Occipital lobe (tissue), 1 donor: ENCODE measurements at regions not wholly inside any gene's neighbourhood (a gene's known extent, or its start where the extent isn't known, plus 50 kb on each side); places are given as distances from the start of the nearest gene placed in this dataset.

Source experiments
- DNase-seq: peaks from one replicate; lab custom pipeline; 2025; lab: John Stamatoyannopoulos, UW

DNA sequence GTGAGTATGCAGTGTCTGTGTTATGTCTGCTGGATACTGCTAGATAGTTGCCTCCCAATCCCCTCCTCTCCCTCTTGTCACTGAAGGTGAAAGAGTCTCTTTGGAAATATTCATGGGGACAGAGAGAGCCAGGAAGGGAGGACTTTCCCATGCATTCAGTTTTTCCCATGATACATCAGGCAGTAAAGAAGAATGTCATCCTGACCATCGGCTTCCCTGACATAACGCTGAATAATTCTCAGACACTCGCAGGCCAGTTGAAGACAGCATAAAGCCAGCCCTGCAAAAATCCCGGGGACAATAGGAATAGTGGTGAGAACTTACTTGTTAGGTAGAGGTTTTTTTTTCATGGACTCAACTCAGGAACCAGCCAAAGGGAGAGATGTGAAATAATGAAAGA is 58.1 kb downstream of the KLF4 start:
- DNase-seq = no peak

DNA sequence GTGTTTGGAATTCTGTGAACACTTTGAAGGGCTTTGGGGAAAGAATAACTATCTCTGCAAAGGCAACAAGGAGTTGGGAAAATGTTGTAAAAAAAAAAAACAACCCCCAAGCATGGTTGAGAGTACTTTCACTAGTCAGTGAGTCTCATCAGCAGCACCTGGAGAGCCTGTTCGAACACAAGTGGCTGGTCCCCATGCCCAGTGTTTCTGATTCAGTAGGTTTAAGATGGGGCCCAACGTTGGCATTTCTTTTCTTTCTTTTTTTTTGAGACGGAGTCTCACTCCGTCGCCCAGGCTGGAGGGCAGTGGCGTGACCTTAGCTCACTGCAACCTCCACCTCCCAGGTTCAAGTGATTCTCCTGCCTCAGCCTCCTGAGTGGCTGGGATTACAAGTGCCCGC is 59.5 kb downstream of the KLF4 start:
- DNase-seq = no peak

DNA sequence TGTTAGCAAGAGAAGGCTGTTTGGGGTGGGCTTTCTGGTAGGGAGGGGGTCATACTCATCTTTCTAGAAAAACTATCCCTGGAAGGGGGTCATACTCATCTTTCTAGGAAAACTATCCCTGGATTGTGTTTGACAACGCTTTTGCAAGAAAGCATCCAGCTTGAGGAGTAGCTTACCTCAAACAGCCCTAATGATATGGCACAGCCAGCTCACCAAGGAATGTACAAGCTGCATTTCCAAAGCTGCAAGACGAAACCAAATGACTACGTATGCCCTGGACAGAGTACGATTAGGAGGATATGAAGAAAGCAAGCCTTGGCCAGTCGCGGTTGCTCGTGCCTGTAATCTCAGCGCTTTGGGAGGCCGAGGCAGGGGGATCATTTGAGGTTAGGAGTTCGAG is 63.4 kb downstream of the KLF4 start:
- DNase-seq = no peak

DNA sequence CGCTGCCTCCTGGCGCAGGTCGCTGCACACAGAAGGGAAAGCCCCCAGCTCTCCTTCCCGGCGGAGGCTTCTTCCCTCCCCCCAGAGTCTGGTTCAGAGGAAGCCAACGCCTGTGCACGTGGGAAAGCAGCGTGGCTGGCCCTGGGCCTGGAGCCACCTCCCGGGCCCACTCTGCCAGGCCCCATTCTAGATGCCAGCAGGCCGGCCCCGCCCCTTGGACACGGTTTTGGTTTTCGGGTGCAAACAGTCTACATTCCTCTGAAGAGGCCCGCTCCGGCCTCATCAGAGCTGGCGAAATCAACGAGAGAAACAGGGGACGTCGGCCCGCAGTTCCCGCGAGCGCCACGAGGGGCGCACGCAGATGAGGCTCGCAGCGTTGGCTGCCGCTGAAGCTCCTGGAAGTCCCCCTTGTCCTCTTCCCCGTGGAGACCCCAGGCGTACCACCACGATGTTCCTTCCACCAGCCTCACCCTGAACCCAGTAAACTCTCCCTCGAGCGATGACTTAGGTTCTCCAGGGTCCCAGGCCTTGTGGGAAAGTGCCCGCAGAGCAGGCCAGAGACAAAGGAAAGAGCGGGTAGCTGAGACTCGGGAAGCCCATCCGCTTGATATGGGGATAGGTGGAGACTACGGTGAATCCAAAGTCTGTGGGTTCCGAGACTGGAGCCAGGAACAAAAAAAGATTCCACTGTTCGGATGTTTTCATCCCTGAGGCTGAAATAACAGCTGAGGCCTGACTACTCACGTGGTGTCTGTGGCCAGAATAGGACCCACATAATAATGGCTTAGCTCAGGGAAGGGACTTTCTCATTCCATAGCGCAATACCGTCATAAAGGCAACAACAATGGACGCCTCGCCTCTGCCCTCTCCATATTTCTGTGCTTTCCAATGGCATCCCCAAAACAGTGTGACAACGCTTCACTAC is 64.2 kb downstream of the KLF4 start:
- peak; percentile 34 for DNase-seq

DNA sequence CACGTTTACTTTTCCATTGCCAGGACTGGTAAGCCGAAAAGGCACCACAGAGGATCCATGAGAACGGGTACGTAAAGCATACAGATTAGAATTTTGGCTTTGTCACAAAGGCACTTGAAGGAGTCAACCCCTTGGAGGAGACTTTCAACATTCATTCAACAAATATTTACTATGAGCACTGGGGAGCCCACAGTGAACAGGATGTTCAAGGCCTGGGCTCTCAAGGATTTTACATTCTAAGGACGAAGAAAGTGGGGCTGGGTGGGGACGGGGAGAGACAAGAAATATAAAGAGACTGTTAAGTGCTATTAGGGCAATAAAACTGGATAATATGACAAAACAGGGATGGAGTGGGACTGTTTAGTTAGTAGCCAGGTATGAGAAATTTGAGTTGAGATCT is 66.0 kb downstream of the KLF4 start:
- DNase-seq = no peak

DNA sequence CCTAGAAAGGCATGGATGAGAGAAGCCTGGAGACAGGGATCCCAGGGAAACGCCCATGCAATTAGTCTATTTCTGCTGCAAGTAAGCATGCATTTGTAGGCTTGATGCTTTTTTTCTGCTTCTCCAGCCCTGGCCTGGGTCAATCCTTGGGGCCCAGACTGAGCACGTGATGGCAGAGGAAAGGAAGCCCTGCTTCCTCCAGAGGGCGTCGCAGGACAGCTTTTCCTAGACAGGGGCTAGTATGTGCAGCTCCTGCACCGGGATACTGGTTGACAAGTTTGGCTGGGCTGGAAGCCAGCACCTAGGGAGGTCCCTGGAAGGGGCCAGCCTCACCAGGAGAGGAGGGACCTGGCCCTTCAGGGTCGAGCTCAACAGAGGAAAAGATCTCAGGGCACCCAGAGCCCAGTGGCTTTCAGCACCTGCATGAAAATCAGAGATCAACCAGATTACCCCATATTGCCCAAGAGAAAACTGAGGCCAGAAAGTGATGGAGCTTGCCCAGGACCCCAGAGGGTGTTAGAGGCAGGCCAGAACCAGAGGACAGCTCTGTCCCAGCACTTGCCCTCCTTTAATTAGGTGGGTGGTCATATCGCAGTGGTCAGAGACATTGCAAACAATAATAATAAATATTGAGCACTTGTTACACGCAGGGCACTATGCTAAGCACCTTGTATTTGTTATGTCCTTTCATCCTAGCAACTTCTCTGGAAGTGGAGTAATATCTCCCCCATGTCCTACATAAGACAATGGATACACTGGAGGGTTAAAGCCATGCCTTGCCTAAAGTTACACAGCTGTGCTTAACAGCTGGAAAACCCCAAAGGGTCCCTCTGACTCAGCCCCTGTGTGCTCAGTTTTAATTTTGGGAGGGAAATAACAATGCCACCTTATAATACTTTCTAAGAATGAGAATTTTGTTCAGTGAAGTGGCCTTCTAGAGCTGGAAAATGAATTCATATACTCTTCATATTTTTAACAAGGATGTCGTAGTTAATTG is 67.1 kb downstream of the KLF4 start:
- DNase-seq = no peak

DNA sequence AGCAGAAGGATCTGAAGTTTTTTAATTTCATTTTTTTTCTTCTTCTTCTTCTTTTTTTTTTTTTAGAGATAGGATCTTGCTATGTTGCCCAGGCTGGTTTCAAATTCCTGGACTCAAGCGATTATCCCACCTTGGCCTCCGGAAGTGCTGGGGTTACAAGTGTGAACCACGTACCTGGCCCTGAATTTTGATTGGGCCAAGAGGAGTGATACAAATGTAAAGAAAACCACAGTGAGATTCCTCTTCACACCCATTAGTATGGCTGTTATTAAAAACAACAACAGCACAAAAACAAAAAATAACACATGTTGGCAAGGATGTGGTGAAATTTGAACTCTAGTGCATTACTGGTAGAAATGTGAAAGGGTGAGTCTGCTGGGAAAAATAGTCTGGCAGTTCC is 79.1 kb downstream of the KLF4 start:
- no peak for DNase-seq

DNA sequence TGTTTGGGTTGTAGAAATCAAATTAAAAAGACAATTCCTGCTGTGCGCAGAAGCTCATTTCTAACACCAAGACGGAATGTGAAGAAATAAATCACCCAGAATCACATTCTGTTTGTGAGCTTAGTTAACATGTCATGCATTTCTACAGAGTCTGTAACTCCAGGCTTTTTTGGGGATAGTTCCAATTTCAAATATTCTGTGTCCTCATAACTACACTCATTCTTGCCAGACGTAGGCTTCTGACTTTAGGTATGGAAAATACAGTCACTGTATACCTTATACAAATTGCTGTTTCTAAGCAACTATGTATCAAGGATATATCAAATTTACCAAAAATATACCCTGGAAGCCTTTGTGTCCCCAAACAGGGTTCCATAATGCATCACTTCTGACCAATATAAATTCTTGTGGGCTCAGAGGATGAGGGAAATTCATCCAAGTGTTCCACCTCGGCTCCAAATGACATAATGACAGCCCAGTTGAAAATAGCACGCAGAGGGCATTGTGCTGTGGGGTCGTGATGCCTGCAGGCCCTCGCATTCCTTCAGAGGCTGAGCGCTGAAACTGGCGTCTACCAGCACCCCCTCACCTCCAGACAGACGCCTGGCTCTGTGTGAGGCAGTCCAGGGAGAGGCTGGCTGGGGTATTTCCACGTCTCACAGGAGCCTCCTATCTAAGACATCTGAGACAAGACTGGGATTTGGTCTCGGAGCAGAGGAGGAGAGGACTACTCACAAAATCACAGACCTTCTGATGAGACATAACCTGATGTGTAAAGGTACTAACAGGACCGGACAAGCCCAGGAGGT is 79.8 kb downstream of the KLF4 start:
- no peak for DNase-seq

DNA sequence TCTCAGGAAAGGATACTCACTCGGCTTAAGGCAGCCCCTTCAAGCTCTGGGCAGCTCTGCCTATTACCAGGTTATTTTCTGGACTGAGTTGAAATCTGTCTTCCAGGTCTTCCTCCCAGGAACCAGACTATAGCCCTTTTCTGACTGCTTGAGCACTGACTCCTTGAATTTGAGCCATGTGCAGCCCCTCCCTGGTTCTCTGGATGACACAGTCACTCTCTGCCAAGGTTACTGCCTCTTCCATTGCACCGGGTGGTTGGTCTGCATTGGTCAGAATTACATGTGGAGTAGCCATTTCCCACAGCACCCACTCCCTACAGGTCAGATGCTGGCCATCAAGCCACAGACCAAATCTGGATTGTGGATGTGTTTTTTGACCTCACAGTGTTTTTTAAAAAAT is 81.9 kb downstream of the KLF4 start:
- no peak for DNase-seq

DNA sequence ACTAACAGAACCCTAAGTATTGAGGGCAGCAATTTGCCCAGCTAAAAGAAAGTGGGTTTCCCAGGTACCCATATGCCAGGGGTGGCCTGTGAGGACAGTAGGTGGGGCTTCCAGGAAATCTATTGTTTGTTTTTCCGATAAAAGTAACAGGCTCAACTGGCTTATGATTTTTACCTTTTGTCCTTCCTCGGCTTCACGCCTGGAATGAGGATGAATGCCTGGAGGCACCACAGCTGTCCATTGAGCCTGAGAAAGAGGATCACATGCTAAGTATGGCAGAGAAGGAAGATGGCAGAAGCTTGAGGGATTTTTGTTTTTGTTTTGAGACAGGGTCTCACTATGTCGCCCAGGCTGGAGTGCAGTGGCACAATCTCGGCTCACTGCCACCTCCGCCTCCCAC is 84.1 kb downstream of the KLF4 start:
- DNase-seq = no peak

DNA sequence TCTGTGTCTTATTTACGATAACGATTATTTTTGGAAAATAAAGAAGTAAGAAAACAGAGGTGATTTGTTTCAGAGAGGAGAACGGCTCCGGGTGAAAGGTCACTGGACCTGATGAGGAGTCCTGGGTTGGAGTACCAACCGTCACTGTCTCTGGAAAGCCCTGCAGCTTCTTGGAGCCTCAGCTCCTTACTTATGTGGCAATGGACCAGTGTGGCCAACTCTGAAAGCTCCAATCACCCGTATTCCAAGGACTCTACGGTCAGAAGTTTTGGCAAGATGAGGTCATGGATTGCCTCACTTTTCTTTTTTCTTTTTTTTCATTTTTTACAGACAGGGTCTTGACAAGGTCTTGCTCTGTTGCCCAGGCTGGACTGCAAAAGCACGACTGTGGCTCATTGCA is 84.8 kb downstream of the KLF4 start:
- DNase-seq = no peak

DNA sequence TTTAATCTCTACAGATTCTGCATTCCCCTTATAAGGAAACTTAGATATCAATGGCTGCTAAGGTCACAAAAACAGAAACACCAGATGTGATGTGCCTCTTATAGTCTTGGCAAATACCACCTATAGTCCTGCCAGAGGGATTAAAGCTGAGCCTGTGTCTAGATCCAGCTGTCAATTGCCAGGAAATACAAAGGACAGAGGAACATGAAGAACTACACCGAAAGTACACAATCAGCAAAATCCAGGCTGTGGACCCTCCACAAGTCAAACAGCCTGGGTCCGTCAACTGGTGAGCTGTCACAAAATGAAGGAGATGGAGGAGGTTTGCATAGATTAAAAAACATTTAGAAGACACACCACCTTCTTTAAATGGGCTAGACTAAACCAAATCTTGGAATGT is 85.4 kb downstream of the KLF4 start:
- no peak for DNase-seq

DNA sequence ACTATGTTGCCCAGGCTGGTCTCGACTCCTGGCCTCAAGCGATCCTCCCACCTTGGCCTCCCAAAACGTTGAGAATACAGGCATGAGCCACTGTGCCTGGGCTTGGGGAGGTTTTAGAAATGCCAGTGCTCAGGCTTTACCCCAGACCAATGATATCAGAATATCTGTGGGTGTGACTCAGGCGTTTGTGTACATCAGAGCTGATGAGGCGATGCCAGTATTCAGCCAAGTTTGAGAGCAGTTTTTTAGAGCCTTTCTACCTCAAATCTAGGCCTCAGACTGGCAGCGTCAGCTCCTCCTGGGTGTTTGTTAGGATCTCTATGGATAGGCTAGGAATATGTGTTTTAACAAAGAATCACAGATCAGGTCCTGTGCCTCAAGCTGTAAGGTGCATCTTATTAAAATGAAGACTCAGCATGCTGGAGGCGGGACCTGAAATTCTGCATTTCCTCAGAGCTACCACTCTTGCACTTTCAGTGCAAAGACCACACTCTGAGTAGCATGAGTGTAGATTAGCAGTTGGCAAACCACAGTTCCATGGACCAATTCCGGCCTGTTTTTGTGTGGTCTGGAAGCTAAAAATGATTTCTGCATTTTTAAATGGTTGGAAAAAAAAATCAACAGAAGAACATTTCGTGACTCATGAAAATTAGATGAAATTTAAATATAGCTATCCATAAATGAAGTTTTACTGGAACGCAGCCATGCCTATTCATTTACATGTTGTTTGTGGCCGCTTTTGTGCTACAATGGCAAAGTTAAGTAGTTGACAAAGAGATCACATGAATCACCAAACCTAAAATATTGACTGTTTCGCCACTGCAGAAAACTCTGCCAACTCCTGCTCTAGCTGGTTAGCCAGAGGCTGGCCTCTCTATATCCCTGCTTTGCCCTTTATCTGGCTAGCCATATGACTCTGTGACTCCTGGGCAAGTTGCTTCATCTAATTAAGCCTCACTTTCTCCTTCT is 92.2 kb downstream of the KLF4 start:
- no peak for DNase-seq

DNA sequence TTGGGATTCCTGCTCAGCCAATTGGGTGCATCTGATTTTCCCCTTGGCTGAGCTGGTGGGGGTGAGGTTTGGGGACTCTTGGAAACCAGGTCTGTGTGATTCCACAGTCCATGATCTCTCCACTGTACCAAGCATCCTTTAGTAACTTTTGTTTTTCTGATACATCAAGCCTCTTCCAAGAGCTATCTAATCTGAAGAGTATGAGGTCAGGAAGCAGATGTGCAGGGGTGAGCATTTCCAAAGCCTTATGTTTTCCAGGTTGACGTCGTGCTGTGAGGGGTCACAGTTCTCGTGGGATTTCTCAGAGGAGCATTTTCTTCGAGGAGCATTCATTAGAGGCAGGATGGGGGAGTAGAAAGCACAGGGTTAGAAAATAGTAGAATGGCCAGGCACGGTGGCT is 95.3 kb downstream of the KLF4 start:
- DNase-seq = no peak

DNA sequence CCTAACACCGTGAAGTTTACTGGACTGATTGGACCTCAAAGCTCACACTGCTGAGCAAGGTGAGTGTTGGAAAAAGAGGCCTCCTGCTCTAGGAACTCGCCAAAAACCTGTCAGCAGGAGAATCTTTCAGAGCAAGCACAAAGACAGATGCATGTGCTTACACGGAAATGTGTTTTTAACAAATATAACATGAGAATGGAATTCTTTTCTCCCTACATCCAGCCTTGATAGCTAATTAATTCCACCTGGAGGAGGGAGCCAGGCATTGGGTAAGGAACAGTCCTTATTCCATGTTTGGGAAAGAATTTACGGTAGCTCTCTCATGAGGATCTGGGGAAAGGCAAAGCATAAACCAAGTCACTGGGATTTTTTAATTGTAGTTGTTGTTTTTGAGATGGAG is 98.8 kb downstream of the KLF4 start:
- DNase-seq = no peak

DNA sequence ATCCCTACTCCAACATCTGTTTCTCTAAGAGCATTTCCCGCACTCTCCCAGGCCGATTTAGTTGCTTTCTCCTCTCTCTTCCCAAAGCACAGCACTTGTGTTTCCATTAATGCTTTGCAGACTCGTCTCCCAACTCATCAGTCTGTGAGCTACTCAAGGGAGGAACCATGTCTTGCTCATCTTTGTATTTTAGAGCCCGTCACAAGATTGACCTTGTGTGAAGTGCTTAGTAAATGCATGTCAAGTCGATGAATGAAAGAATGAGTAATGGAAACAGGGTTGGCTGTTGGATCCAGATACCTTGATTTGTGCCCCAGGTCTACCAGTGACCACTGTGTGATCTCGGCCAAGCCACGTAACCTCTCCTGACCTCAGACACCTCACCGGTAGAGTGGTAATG is 99.3 kb downstream of the KLF4 start:
- no peak for DNase-seq

DNA sequence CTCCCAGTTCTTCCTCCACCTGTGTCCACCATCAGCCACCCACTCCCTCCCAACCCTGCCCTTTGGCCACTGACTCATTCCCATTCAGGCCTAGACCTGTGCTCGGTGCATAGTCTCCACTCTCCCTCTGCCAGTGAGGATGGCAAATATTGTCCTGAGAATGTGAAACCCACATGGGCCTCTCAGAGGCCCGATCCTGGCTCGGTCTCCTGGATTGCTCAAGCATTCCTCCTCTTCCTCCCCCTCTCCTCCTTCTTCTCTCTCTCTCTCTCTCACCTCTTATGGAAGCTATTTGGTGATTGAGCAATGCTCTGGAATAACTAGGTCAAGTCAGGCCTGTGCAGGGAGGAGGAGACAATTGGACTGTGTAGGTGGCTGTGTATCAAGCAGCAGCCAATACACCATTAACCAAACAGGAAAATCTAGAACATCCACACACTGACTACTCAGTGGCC is 99.9 kb downstream of the KLF4 start:
- DNase-seq = no peak

DNA sequence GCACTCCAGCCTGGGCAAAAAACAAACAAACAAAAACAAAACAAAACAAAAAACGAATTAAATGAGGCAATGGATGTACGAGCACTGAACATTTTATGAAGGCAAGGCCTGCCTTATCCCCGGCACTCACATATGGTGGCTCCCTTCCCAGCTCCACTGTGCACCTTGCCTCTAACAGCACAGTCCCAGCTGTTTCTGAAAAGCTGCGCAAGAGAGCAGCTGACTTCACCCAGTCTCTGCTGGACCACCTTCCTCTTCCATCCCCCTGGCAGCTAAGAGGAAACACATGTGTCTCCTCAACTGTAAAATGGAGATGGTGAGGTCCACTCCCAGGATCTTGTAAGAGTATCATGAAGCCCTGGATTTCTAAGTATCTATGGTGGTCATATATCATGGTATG is 100.7 kb downstream of the KLF4 start:
- no peak for DNase-seq

DNA sequence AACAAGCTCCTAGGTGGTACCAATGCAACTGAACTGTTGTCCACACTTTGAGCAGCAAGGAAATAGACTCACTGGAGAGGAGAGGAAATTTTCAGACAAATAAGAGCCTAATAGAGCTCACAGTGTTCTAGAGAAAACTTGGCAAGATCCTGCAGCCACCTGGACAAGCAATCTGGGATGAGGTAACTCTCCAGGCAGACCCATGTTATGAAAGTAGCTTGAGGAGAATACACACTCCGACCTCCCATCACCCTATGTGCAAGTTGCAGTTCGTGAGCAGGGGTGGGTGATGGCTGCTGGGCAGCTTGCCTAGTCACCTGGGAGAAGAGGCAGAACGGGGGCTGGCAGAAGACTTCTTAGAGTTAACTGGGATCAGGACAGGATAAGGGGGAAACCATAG is 102.2 kb downstream of the KLF4 start:
- DNase-seq = no peak

DNA sequence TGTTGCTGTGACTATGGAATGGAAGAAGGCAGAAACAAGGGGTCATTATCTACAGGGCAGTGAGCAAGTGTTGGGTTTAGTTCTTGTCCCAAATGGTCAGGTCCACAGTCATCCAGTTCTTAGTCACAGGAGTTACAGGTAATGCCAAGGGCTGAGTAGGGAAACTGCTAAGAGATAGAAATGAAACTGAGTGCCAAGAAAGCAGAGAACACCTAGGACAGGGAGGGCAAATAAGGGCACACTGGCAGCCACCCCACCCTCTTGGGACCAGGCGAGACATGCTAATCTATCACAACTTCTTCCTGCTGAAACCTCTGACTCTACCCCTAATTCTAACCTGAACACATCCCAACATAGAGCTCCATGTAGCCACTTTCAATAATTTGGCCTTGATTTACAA is 103.2 kb downstream of the KLF4 start:
- no peak for DNase-seq
